Suprapubic skin (tissue), 4 donors: ENCODE measurements at regions not wholly inside any gene's neighbourhood (a gene's known extent, or its start where the extent isn't known, plus 50 kb on each side); places are given as distances from the start of the nearest gene placed in this dataset.

Experiments
- DNase-seq, 2 donors: peaks; one replicate each; pipeline ENCODE4 v3.0.0-alpha.2; 2019; ENCODE audit warnings: low spot score in 2 of 2
- H3K27ac ChIP-seq: fragments of 200-600 bp; sonication (generic); one replicate; pipeline ENCODE4 v1.5.1; 2019
- H3K27me3 ChIP-seq: fragments of 200-600 bp; sonication (generic); one replicate; pipeline ENCODE4 v1.5.1; 2019
- H3K36me3 ChIP-seq: fragments of 200-600 bp; sonication (generic); one replicate; pipeline ENCODE4 v1.5.1; 2019
- H3K4me1 ChIP-seq: fragments of 200-600 bp; sonication (generic); one replicate; pipeline ENCODE4 v1.5.1; 2019
- H3K4me3 ChIP-seq: fragments of 200-600 bp; sonication (generic); one replicate; pipeline ENCODE4 v1.5.1; 2019; ENCODE audit warnings: mild to moderate bottlenecking
- H3K9me3 ChIP-seq: fragments of 200-600 bp; sonication (generic); one replicate; pipeline ENCODE4 v1.5.1; 2019
- EP300 ChIP-seq: sonication (generic); formaldehyde crosslinking; IDR thresholded peaks from one replicate; pipeline ENCODE4 v1.6.1; 2017; ENCODE audit warnings: antibody characterized with exemption
- POLR2A ChIP-seq, 2 donors: fragments of 450-650 bp; IDR thresholded peaks; one replicate each; pipeline ENCODE4 v1.6.1; 2017; ENCODE audit warnings: antibody characterized with exemption in 2 of 2, mild to moderate bottlenecking in 2 of 2, moderate library complexity in 2 of 2
- POLR2AphosphoS5 ChIP-seq, 3 donors: sonication (generic); formaldehyde crosslinking; IDR thresholded peaks; one replicate each; pipeline ENCODE4 v1.6.1; 2017; ENCODE audit warnings: antibody characterized with exemption in 3 of 3
- WGBS: methylation state at CpG from one replicate; pipeline ENCODE4 v1.1.5; 2018; 5-methylcytosine and 5-hydroxymethylcytosine counted together
- TF ChIP-seq, protein P1 (sequence below), 2 donors: fragments of 200-600 bp in 1 of 2; fragments of 450-650 bp in 1 of 2; sonication (generic) in 1 of 2; IDR thresholded peaks; one replicate each; pipeline ENCODE4 v1.5.1; 2016 to 2019; ENCODE audit warnings: antibody characterized with exemption in 2 of 2, mild to moderate bottlenecking in 1 of 2, moderate library complexity in 1 of 2

- Histone ChIP-seq H3K27ac (no peak overlapping the region), H3K27me3 (no peaks in the 10 kb centered on the region), H3K36me3 (no peaks in the 10 kb centered on the region), H3K4me1 (no peaks in the 10 kb centered on the region), H3K4me3 (no peak overlapping the region), H3K9me3 (no peaks in the 10 kb centered on the region)
- no peak for DNase-seq
- 53% methylated on average over 3 of the region's 3 CpGs for WGBS
- no peak for TF ChIP-seq POLR2AphosphoS5 (IDR thresholded peaks at IDR 0.05)
These were observed 50.5 kb upstream of the FOXP2 start for GRCh38 chr7:114364151-114364550.

- no peaks in the 10 kb centered on the region for H3K4me1 ChIP-seq
- H3K27ac ChIP-seq, result no peak overlapping the region
- no peaks in the 10 kb centered on the region for H3K36me3 ChIP-seq
- TF ChIP-seq EP300 (no peak), POLR2AphosphoS5 (IDR thresholded peaks at IDR 0.05) (no peak), POLR2A (IDR thresholded peaks at IDR 0.05) (no peak)
- TF ChIP-seq, protein P1, sequence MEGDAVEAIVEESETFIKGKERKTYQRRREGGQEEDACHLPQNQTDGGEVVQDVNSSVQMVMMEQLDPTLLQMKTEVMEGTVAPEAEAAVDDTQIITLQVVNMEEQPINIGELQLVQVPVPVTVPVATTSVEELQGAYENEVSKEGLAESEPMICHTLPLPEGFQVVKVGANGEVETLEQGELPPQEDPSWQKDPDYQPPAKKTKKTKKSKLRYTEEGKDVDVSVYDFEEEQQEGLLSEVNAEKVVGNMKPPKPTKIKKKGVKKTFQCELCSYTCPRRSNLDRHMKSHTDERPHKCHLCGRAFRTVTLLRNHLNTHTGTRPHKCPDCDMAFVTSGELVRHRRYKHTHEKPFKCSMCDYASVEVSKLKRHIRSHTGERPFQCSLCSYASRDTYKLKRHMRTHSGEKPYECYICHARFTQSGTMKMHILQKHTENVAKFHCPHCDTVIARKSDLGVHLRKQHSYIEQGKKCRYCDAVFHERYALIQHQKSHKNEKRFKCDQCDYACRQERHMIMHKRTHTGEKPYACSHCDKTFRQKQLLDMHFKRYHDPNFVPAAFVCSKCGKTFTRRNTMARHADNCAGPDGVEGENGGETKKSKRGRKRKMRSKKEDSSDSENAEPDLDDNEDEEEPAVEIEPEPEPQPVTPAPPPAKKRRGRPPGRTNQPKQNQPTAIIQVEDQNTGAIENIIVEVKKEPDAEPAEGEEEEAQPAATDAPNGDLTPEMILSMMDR (IDR thresholded peaks at IDR 0.05), result no peak
- no peaks in the 10 kb centered on the region for H3K9me3 ChIP-seq
- no peak overlapping the region for H3K4me3 ChIP-seq
- 88% methylated on average over 1 of the region's 1 CpG for WGBS
- H3K27me3 ChIP-seq, result no peaks in the 10 kb centered on the region
- DNase-seq, result no peak
These were observed 51.3 kb upstream of the FOXP2 start for GRCh38 chr7:114363292-114363691.

GRCh38 chr7:114358911-114359310 lies 55.7 kb upstream of the FOXP2 start:
- Histone ChIP-seq H3K4me3 (no peak overlapping the region), H3K36me3 (no peaks in the 10 kb centered on the region), H3K27ac (no peak overlapping the region), H3K9me3 (no peaks in the 10 kb centered on the region), H3K4me1 (no peaks in the 10 kb centered on the region), H3K27me3 (no peaks in the 10 kb centered on the region)
- WGBS, result 96% methylated on average over 2 of the region's 2 CpGs
- TF ChIP-seq, protein P1 (IDR thresholded peaks at IDR 0.05), result no peak
- no peak for TF ChIP-seq EP300
- no peak for TF ChIP-seq POLR2A (IDR thresholded peaks at IDR 0.05)
- TF ChIP-seq POLR2AphosphoS5 (IDR thresholded peaks at IDR 0.05), result no peak
- no peak for DNase-seq

DNA sequence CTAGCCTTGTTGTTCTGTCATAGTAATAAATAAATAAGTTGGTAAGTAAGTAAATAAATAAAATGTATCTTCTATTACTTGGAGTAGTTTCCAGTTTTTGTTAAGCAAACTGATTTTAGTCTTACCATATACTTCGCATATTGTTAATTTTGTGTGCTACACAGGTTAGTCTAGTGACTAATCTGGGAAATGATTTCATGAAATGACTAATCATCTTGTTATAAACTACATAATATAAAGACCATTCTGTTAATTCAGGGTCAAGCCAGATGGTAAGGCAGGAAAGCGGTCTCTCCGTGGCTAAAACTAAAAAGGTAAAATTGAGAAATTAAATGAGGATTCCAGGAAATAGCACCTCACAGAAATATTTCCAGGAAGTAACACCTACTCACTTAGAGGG lies 58.5 kb upstream of the FOXP2 start:
- Histone ChIP-seq H3K27ac (no peak overlapping the region), H3K36me3 (no peaks in the 10 kb centered on the region), H3K27me3 (no peaks in the 10 kb centered on the region), H3K9me3 (no peaks in the 10 kb centered on the region), H3K4me1 (no peaks in the 10 kb centered on the region), H3K4me3 (no peak overlapping the region)
- TF ChIP-seq, protein P1 (IDR thresholded peaks at IDR 0.05), result no peak
- TF ChIP-seq POLR2AphosphoS5 (IDR thresholded peaks at IDR 0.05), result no peak
- no peak for TF ChIP-seq EP300
- TF ChIP-seq POLR2A (IDR thresholded peaks at IDR 0.05), result no peak
- no peak for DNase-seq
- WGBS, result 91% methylated on average over 3 of the region's 3 CpGs

DNA sequence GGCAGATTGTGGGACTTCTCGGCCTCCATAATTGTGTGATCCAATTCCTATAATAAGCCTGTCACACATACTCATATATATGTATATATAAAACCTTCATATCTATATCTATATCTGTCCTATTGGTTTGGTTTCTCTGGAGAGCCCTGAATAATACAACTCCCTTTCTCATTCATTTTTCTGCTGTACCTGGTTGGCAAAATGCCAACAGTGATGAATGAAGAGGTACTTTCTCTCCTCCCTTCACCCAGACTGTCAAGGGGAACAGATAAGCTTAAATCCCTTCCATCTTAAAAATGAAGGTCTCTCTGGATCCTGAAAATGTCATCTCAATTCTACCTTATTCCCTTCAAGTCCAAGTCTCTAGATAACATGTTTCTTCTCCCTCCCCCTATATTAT lies 60.3 kb upstream of the FOXP2 start:
- Histone ChIP-seq H3K4me1 (no peaks in the 10 kb centered on the region), H3K27ac (no peak overlapping the region), H3K27me3 (no peaks in the 10 kb centered on the region), H3K36me3 (no peaks in the 10 kb centered on the region), H3K9me3 (no peaks in the 10 kb centered on the region), H3K4me3 (no peak overlapping the region)
- no peak for DNase-seq
- WGBS, result 93% methylated on average over 1 of the region's 1 CpG
- TF ChIP-seq EP300, result no peak
- TF ChIP-seq POLR2A (IDR thresholded peaks at IDR 0.05), result no peak
- TF ChIP-seq POLR2AphosphoS5 (IDR thresholded peaks at IDR 0.05), result no peak
- TF ChIP-seq, protein P1 (IDR thresholded peaks at IDR 0.05), result no peak

DNA sequence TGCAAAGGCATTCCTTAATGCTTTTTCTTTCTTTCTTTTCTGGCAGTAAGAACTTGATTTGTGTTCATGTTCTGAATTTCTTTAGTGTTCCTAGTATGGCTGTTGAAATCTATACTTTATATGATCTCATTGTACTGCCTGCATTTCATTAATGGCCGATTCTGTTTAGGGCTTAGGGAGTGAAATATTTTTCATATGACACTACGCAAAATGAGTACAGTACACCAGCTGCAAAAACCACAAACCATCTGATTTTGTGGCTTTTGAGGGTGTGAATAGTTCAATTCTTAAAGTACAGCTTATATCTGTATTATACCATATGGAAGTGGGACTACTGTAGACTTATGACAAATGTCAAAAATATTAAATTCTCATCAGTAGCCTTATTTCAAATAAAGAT lies 69.1 kb upstream of the FOXP2 start:
- WGBS, result 76% methylated on average over 2 of the region's 2 CpGs
- no peaks in the 10 kb centered on the region for H3K27me3 ChIP-seq
- H3K36me3 ChIP-seq, result no peaks in the 10 kb centered on the region
- no peak for DNase-seq
- no peak for TF ChIP-seq POLR2A (IDR thresholded peaks at IDR 0.05)
- no peak for TF ChIP-seq POLR2AphosphoS5 (IDR thresholded peaks at IDR 0.05)
- TF ChIP-seq, protein P1 (IDR thresholded peaks at IDR 0.05), result no peak
- no peak for TF ChIP-seq EP300
- no peaks in the 10 kb centered on the region for H3K4me1 ChIP-seq
- H3K9me3 ChIP-seq, result no peaks in the 10 kb centered on the region
- H3K27ac ChIP-seq, result no peak overlapping the region
- H3K4me3 ChIP-seq, result no peak overlapping the region
